ENCODE measurements at regions not wholly inside any gene's neighbourhood (a gene's known extent, or its start where the extent isn't known, plus 50 kb on each side); places are given as distances from the start of the nearest gene placed in this dataset.
"Not testable (repeated sequence)": the region's sequence is repeated elsewhere in the genome, so short reads cannot be mapped to it uniquely, and the experiment has no call there.

DNA sequence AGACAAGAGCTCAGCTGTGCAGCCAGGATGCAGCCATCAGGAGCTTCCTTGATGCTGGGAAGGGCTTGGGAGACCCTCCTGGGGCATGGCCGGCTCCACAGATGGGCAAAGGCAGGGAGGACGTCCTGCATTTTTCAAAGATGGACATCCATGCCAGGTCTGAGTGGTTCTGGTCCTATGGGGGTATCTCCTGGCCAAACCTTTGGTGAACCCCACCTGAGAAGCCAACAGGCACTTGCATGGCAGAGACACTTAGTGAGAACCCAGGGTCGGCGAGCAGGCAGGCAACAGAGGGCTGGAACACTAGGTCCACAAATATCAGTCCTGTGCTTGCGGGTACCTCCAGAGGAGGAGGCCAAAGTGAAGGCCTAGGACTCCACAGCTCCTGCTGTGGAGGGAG, 70.0 kb downstream of the KCTD15 start:
- DNase-seq (ENCODE audit: low spot score), result no peak

DNA sequence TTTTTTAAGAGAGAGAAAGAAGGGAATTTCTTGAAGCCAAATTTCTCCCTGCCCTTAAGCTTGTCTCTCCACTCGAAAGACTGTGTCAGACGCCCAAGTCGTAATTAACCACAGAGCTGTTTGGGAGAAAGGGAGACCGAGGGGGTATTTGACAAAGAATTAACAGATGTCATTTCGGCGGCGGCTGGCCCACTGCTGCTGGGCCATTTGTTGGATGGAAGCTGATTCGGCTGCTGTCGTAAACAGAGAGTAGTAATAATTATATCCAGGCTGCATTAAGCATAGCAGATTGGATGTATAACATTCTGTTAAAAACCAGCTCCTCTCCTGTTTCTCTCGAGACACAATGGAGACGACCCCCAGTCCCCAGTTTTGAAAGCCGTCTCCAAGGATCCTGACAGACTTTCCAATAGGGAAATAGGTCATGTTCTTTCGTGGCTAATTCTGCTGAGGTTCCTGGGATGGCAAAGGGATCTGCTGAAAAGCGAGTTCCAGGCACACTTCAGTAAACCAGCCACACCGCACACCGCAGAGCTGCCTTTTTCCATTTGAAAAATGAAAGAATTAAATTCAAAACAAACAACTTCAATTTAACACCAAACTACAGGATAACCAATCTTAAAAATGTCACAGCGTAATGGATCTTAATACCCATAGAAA, 71.5 kb downstream of the KCTD15 start:
- no peak for DNase-seq (ENCODE audit: low spot score)

DNA sequence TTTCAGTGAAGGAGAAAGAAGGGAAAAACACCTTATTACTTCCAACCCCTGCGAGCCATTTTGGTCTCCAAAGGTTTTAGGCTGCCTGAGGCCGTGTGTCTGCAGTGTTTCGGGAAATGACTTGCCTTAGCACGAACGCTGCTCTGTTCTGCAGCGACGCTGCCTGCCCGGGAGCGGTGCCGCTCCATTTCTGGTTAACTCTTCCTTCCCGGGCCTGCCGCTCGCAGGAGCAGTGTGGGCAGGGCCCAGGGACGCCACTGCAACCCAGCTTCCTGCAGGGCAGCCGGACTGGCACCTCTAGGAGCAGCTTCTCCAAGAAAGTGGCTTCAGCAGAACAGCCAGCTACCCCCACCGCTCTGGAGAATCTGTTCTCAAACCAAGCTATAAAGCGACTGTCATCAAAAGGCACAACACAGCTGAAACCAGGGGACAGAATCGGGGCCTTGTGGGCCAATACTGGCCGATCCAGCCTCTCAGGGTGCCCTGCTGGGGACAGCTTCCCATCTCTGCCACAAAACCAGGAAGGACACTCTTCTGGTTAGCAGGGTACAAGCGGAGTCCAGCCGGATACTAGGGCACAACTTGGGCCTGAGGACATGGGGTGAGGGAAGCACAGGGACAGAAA, 72.2 kb downstream of the KCTD15 start:
- DNase-seq (ENCODE audit: low spot score), result no peak

DNA sequence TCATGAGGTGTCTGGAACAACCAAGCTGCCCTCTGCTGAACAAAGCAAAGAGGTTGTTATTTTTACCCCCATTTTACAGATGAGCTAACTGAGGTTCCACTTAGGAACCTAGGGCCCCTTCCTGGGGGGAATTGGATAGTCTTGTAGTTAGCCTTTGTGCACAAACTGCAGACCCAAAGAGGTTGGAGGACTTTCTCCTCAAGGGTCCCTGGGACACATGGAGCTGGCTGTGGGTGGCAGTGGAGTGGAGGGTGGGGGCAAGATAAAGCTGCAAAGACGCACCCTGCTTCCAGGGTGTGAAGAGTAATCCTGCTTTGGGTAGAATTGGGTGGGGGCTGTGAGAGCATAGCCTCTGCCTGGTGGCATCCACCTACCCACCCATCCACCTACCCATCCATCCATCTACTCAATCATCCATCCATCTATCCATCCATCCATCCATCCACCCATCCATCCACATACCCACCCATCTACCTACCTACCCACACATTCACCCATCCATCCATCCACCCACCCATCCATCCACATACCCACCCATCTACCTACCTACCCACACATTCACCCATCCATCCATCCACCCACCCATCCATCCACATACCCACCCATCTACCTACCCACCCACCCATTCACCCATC, 73.7 kb downstream of the KCTD15 start:
- DNase-seq (ENCODE audit: low spot score), result not testable (repeated sequence)

DNA sequence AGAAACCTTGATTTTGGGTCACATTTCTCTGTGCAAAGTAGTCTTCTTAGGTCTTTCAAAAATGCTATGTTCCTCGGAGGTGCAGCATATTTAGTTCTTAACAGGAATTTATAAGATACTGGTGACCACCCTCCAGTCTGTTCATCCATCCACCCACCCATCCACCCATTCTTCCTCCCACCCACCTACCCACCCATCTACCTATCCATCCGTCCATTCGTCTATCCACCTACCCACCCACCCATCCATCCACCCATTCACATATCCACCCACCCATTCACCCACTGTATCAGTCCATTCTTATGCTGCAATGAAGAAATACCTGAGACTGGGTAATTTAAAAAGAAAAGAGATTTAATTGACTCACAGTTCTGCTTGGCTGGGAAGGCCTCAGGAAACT, 74.9 kb downstream of the KCTD15 start:
- no peak for DNase-seq (ENCODE audit: low spot score)

DNA sequence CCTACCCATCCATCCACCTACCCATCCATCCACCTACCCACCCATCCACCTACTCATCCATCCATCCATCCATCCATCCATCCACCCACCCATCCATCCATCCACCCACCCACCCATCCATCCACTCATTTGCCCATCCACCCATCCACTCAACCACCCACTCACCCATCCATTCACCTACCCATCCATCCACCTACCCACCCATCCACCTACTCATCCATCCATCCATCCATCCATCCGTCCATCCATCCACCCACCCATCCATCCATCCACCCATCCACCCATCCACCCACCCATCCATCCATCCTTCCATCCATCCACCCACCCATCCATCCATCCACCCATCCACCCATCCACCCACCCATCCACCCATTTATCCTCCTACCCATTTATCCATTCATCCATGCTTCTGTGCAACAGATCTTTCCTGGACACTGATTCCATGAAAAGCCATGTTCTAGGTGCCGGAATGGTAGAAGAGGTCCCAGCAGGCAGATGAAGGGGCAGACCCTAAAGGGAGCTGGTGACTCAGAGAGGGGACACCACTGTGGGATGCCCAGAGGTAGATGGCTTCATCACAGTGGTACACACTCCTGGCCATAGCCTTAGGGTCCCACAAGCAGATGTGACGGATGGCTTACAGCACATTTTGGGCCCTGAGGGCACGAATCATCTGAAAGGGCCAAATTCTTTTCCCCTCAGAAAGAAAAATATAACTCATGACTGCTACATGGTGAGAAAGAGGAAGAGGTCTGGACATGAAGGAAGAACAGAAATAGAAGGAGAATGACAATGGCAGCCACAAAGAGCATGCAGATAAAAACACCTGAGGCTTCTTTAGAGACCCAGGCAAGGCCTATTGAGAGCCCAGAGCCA, 76.0 kb downstream of the KCTD15 start:
- DNase-seq (ENCODE audit: low spot score), result no peak

DNA sequence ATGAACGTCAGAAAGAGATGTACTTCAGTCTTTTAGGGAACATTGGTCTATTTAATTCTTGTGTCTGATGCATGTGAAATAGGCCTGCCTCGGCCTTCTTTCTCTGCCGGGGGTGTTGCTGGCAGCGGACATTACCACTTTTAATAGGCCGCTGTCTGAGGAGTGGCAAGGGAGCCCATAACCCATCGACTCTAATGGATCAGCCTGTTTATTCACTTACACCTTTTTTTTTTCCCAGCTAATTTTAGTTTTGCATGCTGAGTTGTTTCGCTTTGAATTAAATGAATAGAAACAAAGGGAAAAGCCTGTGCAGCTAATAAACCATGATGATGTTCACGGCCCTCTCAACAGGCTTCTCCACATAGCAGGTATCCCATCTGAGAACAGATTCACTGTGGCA, 78.4 kb downstream of the KCTD15 start:
- DNase-seq (ENCODE audit: low spot score), result no peak

DNA sequence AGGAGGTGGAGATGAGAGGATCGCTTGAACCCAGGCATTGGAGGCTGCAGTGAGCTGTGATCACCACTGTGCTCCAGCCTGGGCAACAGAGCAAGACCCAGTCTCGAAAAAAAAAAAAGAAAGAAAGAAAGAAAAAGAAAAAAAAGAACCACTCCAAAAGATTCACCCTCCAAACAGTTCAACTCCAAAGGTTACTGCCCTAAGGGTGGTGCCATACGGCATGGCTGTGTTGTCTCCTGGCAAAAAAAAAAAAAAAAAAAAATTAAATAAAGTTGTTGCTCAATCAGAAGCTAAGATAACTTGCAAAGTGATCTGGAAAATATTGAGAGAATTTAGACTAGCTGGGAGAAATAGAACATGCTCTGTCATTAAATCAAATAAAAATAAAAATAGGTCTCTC, 79.5 kb downstream of the KCTD15 start:
- DNase-seq (ENCODE audit: low spot score), result no peak

DNA sequence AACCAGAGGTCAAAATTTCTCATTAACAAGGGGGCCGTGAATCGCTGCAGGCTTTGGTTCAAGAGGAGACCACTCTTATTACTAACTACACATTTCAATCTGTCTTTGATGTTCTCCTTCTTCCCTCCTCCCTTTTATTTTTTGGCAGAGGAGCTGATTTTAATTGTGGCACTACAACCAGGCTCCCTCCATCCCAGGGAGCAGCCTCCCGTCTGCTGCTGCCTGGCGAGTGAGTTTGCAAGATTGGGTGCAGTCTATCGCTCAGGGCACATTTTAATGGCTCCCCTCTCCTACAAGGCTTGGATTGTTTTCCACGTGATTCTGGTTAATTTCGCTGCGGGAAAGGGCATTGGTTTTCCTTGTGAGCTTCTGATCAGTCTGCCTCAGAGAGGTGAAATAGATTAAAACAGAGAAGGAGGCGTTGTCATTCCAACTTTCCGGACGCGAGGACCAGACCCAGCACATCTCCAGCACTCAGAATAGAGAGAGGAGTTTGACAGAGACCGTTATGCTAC, 81.4 kb downstream of the KCTD15 start:
- no peak for DNase-seq (ENCODE audit: low spot score)

DNA sequence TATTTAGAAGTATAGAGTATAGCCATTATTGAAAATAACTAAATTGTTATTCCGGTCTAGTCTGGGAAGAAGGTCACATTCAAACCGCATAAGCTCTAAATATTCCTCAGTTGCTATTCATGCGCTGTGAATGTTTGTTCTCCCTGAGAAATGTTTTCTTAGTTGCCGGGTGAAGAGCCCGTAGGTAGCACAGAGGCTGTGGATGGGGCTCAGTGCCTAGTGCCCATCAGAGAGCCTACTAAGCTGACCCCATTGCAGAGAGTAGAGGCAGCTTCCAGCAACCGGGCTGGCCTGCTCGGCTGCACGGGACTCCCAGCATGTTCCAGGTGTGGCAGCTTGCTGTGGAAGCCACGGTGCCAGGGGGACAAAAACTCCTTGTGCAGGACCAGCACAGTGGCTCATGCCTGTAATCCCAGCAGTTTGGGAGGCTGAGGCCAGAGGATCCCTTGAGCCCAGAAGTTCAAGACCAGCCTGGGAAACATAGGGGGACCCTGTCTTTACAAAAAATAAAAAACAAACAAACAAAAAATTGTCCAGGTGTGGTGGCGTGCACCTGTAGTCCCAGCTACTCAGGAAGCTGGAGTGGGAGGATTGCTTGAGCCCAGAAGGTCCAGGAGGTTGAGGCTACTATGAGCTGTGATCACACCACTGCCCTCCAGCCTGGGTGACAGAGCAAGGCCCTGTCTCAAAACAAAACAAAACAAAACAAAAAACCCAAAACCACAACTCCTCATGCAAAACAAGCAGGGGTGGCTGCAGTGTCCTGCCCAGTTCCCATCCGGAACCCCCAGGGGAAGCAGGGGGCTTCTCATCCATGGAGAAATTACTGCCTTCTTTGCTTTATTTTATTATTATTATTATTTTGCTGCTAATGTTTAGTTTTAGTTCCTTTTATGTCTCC, 82.5 kb downstream of the KCTD15 start:
- no peak for DNase-seq (ENCODE audit: low spot score)

DNA sequence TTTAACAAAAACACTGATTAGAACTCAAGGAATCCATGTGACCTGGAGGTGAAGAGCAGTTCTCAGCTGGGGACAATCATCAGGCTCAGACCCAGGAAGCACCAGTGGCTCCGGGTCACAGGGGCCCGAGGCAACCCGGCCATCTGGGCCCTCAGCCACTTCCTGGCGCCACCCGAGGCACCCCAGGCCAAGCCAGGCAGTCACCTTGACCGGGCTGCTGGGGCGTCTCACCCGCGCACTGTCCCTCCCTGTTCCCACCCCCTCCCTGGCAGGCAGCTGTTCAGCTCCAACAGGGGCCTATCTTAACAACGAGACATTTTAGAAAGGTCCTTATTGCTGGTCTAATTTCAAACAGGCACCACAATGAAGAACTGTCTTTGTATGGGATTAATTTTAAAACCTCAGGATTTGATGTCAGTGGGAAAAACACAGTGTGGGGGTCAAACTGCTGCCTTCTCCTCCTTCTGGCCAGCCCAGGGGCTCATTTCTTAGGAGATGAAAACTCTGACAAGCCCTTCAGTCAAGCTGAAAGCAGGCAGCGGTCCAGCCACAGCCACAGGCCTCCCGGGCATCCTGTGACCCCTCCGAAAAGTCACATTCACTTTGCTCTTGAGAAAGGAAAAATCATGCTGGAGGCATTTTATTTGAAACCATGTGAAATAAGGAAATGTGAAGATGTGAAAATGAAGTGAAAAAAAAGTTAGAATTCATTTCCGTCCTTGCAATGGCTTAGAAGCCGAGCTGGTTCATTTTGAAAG, 83.3 kb downstream of the KCTD15 start:
- no peak for DNase-seq (ENCODE audit: low spot score)

DNA sequence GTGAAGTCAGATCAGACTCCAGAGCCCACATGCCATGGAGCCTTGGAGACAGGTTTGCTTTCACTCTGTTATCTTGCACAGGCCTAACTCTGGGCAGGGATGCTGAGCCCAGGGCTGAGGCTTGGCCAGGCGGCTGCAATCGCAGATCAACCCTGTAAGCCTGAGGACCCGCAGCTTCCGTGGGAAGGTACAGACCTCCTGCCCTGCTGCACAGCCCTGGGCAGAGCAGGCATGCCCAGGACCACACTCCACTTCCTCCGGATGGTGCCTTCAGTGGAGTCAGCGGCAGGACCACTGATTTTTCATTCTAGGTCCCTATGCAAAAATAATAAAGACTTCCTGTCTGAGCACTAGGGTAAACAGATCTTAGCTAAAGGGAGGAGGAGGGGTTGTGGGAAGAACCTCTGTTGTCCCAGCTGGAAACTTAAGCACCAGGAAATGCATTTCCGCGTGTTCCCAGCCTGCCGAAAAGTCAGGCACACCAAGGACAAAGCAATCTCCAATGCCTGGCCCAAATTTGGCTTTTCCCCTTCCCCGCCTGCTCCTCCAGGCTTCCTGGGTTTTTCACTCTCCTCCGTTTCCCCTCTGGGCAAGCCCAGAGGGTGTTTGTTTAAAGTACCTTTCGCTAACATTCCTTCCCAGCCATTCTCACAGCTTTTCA, 87.3 kb downstream of the KCTD15 start:
- DNase-seq (ENCODE audit: low spot score), result no peak

DNA sequence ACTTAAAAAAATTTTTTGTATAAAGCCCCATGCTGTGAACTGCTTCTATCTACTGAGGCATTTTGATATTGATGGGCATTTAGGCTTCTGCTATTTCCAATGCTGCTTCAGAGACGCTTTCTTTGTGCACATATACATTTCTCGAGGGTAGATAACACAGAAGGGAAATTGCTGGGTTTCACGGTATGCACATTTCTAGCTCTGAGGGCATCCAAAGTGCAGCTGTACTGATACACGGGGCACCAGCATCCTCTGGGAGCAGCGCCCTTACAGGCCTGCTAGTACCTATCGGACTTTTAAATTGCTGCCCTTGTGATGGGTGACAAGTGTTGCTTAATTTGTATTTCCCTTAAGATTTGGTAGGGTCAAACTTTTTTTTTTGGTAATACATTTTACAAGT, 88.6 kb downstream of the KCTD15 start:
- no peak for DNase-seq (ENCODE audit: low spot score)

DNA sequence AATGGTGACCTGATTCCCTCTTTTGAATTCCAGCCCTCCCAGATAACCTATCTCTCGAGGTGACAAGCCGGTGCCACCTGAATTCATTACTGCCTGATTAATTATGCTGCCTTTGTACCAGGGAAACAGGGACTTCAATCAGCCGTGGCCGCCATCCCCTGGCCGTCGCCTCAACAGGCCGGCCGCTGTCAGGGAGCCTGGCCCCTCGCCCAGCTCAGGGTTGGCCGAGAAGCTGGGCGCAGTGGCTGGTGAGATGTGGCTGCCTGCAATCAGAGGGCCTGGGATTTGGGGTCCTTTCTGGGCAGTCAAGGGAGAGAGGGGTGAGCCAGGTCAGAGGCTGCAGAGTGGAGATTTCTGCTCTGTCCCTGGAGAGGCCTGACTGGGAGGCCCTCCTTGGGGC, 91.2 kb downstream of the KCTD15 start:
- no peak for DNase-seq (ENCODE audit: low spot score)

DNA sequence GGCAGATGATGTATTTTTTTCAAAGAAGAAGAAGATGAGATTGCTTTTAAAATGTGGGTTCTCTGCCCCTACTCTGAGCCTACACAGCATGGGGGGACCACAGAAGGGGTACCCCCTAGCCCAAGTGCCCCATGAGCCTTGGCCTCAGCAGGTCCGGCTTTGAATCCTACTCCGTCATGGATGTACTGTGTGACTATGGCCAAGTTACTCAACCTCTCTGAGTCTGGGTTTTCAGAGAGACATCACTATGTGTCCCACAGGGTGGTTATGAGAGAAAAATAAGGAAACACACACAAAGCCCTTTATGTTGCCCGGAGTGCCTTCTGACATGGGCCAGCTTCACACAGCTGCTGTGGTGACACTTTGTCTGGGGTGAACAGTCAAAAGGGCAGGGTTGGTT, 92.0 kb downstream of the KCTD15 start:
- no peak for DNase-seq (ENCODE audit: low spot score)

DNA sequence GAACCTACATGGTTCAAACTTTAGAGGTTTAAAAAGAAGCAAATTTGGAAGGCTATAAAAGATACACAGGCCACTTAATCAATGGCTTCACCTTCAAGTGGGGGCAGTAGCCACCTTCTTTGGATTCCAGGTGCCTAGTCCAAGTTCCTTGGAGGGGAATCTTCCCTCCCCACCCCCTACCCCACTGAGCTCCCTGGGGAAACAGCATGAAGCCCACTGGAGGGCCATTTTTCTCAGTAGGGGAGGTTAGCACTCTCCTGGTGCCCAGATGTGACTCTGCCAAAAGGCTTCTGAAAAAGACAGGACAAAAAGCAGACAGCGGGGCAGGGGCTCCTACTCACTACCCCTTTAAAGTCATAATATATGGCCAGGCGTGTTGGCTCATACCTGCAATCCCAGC, 93.9 kb downstream of the KCTD15 start:
- DNase-seq (ENCODE audit: low spot score), result no peak

DNA sequence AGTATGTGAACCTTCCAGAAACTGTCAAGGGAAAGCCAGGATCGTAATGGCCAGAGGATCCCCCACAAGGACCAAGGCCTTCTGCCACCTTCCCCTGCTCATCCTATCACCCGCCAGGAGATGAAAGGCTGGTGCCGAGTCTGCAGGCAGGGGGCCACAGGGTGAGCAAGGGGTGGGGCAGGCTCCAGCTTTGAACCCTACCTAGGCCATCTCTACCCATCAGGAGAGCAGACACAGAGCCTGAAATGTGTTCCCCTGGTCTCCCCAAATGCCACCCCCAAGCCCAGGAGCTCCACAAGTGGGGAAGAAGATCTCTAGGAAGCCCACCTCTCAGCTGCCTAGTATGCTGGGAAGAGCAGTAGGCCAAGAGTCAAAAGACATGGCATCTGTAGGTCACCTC, 95.1 kb downstream of the KCTD15 start:
- no peak for DNase-seq (ENCODE audit: low spot score)

DNA sequence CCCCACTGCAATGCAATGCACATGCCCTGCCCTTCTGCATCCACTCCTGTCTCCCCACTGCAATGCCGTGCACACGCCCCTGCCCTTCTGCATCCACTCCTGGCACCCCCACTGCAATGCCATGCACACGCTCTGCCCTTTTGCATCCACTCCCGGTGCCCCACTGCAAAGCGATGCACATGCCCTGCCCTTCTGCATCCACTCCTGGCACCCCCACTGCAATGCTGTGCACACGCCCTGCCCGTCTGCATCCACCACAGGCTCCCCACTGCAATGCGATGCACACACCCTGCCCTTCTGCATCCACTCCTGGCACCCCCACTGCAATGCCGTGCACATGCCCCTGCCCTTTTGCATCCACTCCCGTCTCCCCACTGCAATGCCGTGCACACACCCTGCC, 98.1 kb downstream of the KCTD15 start:
- DNase-seq (ENCODE audit: low spot score), result no peak

DNA sequence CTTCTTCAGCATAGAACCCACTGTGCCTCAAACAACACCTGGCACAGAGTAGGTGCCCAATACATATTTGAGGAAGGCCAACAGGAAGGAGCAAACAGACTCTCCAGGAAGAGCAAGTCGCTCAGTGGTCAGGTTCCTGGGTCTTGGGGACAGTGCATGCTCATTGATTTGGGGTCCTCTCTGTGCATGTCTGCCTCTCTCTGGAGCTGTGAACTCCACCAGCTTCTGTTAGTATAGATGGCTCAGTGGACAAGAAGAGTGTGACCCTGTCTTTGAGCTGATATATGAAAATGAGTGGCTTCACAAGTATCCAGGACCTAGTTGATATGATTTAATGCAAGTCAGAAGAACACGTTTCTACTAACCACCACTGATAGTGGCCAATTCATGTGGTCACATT, 98.7 kb downstream of the KCTD15 start:
- no peak for DNase-seq (ENCODE audit: low spot score)

DNA sequence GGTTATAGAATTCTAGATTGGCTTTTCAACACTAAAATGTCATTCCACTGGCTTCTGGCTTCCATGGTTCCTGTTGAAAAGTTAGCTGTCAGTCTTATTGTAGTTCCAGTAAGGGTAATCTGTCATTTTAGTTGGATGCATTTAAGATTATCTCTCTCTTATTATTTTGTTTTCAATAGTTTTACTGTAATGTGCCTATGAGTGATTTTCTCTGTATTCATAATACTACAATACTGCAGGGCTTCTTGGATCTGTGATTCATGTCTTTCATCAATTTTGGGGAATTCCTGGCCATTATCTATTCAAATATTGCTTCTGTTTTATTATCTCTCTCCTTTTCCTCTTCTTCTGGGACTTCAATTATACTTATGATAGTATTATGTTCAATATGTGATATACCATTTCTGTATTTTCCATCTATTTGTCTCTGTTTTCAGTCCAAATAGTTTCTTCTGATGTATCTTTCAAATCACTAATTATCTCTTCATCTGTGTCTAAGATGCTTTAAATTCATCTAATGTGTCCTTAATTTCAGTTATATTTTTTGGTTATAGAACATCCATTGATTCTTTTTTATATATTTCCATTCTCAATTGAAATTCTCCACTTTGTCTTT, 101.5 kb downstream of the KCTD15 start:
- DNase-seq (ENCODE audit: low spot score), result no peak
